ENCODE measurements at regions not wholly inside any gene's neighbourhood (a gene's known extent, or its start where the extent isn't known, plus 50 kb on each side); places are given as distances from the start of the nearest gene placed in this dataset.

GRCh38 chr3:147153830-147154539, 252.4 kb downstream of the ZIC4 start:
- Histone ChIP-seq H3K4me2 (ENCODE audit: low read length) (no peak overlapping the region), H3K14ac (ENCODE audit: low read length) (no peak overlapping the region), H3K23ac (ENCODE audit: low read length) (no peak overlapping the region), H3K36me3 (ENCODE audit: control insufficient read depth in 1 of 2, insufficient read depth in 2 of 2, low read length in 2 of 2) (no peaks in the 10 kb centered on the region), H2AFZ (ENCODE audit: insufficient read depth, low read length, poor library complexity) (no peak overlapping the region), H3K9me3 (ENCODE audit: insufficient read depth, low read depth, low read length) (peaks cover 6% of the 10 kb centered on the region), H3K79me2 (ENCODE audit: control insufficient read depth, insufficient read depth, low read length, poor library complexity) (no peaks in the 10 kb centered on the region), H3K79me1 (ENCODE audit: low read length) (no peaks in the 10 kb centered on the region), H3K18ac (ENCODE audit: low read length) (no peak overlapping the region), H4K8ac (ENCODE audit: low read depth, low read length) (no peak overlapping the region), H3K4me3 (ENCODE audit: low read depth, low read length) (no peak overlapping the region), H2BK120ac (ENCODE audit: insufficient read depth, low read length, poor library complexity) (no peak overlapping the region), H2BK12ac (ENCODE audit: low read length) (no peak overlapping the region), H3K27ac (ENCODE audit: low read depth, low read length) (no peak overlapping the region), H3K4ac (ENCODE audit: low read depth, low read length) (no peak overlapping the region), H4K12ac (ENCODE audit: low read depth, low read length) (no peak overlapping the region), H3K9ac (ENCODE audit: low read length) (no peak overlapping the region), H2AK5ac (ENCODE audit: low read length) (no peak overlapping the region), H4K91ac (ENCODE audit: low read depth, low read length) (no peak overlapping the region), H3K27me3 (ENCODE audit: insufficient read depth, low read length) (no peaks in the 10 kb centered on the region), H2BK5ac (ENCODE audit: low read depth, low read length, poor library complexity) (no peak overlapping the region), H3K4me1 (ENCODE audit: control insufficient read depth in 1 of 2, insufficient read depth in 2 of 2, low read length in 2 of 2) (no peaks in the 10 kb centered on the region)
- DNase-seq: no peak
- no CpG with 5 or more reads among the region's 30 CpGs for WGBS (ENCODE audit: extremely low coverage, insufficient coverage, insufficient read length)

DNA sequence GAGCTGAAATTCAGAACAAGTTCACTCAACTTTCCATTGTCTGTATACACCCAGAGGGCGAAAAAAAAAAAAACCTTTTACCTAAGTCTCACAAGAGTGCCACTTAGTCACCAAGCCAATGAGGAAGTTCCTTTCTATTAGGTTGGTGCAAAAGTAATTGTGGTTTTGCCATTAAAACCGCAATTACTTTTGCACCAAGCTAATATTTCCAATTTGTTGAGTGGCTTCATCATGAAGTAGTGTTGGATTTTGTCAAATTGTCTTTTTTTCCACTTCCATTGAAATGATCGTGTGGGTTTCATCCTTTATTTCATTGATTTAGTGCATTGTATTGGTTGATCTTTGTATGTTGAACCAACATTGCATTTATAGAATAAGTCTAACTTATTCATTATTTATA, 253.9 kb downstream of the ZIC4 start:
- H3K36me3 ChIP-seq (ENCODE audit: control insufficient read depth in 1 of 2, insufficient read depth in 2 of 2, low read length in 2 of 2): no peaks in the 10 kb centered on the region
- no peak overlapping the region for H4K12ac ChIP-seq (ENCODE audit: low read depth, low read length)
- peaks cover 6% of the 10 kb centered on the region for H3K9me3 ChIP-seq (ENCODE audit: insufficient read depth, low read depth, low read length)
- no peak for DNase-seq
- WGBS (ENCODE audit: extremely low coverage, insufficient coverage, insufficient read length): no CpG with 5 or more reads among the region's 3 CpGs
- H3K27me3 ChIP-seq (ENCODE audit: insufficient read depth, low read length): no peaks in the 10 kb centered on the region
- no peak overlapping the region for H3K27ac ChIP-seq (ENCODE audit: low read depth, low read length)
- no peak overlapping the region for H2BK120ac ChIP-seq (ENCODE audit: insufficient read depth, low read length, poor library complexity)
- H3K9ac ChIP-seq (ENCODE audit: low read length): no peak overlapping the region
- H3K18ac ChIP-seq (ENCODE audit: low read length): no peak overlapping the region
- H3K4me2 ChIP-seq (ENCODE audit: low read length): no peak overlapping the region
- H3K79me1 ChIP-seq (ENCODE audit: low read length): no peaks in the 10 kb centered on the region
- H3K23ac ChIP-seq (ENCODE audit: low read length): no peak overlapping the region
- H3K14ac ChIP-seq (ENCODE audit: low read length): no peak overlapping the region
- no peaks in the 10 kb centered on the region for H3K79me2 ChIP-seq (ENCODE audit: control insufficient read depth, insufficient read depth, low read length, poor library complexity)
- no peak overlapping the region for H3K4me3 ChIP-seq (ENCODE audit: low read depth, low read length)
- H4K8ac ChIP-seq (ENCODE audit: low read depth, low read length): no peak overlapping the region
- no peaks in the 10 kb centered on the region for H3K4me1 ChIP-seq (ENCODE audit: control insufficient read depth in 1 of 2, insufficient read depth in 2 of 2, low read length in 2 of 2)
- H2AK5ac ChIP-seq (ENCODE audit: low read length): no peak overlapping the region
- no peak overlapping the region for H2BK12ac ChIP-seq (ENCODE audit: low read length)
- H3K4ac ChIP-seq (ENCODE audit: low read depth, low read length): no peak overlapping the region
- no peak overlapping the region for H2BK5ac ChIP-seq (ENCODE audit: low read depth, low read length, poor library complexity)
- no peak overlapping the region for H2AFZ ChIP-seq (ENCODE audit: insufficient read depth, low read length, poor library complexity)
- no peak overlapping the region for H4K91ac ChIP-seq (ENCODE audit: low read depth, low read length)

DNA sequence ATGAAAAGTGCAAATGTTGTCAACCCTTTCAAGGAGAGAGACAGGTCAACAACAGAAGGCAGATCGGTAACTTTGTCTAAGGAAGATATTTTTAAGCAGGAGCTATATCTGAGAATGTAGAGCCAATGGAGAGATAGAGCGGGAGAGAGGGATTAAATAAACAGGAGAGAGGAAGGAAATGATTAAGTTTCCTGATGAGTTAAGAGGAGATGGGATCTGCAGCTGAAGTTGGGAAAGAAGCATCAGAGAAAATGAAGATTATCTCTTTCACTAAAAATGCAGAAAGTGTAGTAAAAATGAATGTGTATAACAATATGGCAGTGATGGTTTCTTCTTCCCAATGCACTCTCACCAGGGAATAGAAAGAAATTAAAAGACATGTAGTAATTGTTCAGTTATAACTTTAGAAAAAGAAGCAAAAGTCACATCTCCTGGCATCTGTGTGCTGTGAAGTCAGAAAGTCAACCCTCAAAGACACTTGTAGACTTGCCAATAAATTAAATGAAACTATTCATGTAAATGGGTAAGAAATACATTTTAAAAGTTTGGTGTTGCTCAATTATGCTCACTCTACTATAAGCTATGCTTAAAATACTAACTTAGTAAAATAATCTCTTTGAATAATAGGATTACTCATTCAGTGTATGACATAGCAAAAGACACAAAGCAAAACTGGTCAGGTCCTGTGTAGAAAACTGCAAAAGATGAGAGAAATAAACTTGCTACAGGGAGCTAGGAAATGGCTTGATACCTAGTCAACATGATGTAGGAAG, 264.6 kb downstream of the ZIC4 start:
- H3K27ac ChIP-seq (ENCODE audit: low read depth, low read length): no peak overlapping the region
- H3K18ac ChIP-seq (ENCODE audit: low read length): no peak overlapping the region
- H3K36me3 ChIP-seq (ENCODE audit: control insufficient read depth in 1 of 2, insufficient read depth in 2 of 2, low read length in 2 of 2): no peaks in the 10 kb centered on the region
- no peak overlapping the region for H3K4me3 ChIP-seq (ENCODE audit: low read depth, low read length)
- H2BK5ac ChIP-seq (ENCODE audit: low read depth, low read length, poor library complexity): no peak overlapping the region
- H3K23ac ChIP-seq (ENCODE audit: low read length): no peak overlapping the region
- H3K4me1 ChIP-seq (ENCODE audit: control insufficient read depth in 1 of 2, insufficient read depth in 2 of 2, low read length in 2 of 2): no peaks in the 10 kb centered on the region
- no peak overlapping the region for H3K4me2 ChIP-seq (ENCODE audit: low read length)
- no CpG with 5 or more reads among the region's 2 CpGs for WGBS (ENCODE audit: extremely low coverage, insufficient coverage, insufficient read length)
- no peak overlapping the region for H2AFZ ChIP-seq (ENCODE audit: insufficient read depth, low read length, poor library complexity)
- no peaks in the 10 kb centered on the region for H3K79me1 ChIP-seq (ENCODE audit: low read length)
- H2AK5ac ChIP-seq (ENCODE audit: low read length): no peak overlapping the region
- DNase-seq: no peak
- H4K8ac ChIP-seq (ENCODE audit: low read depth, low read length): no peak overlapping the region
- no peak overlapping the region for H3K9ac ChIP-seq (ENCODE audit: low read length)
- no peak overlapping the region for H3K14ac ChIP-seq (ENCODE audit: low read length)
- no peak overlapping the region for H2BK120ac ChIP-seq (ENCODE audit: insufficient read depth, low read length, poor library complexity)
- no peaks in the 10 kb centered on the region for H3K27me3 ChIP-seq (ENCODE audit: insufficient read depth, low read length)
- H4K12ac ChIP-seq (ENCODE audit: low read depth, low read length): no peak overlapping the region
- H3K9me3 ChIP-seq (ENCODE audit: insufficient read depth, low read depth, low read length): no peaks in the 10 kb centered on the region
- H3K79me2 ChIP-seq (ENCODE audit: control insufficient read depth, insufficient read depth, low read length, poor library complexity): no peaks in the 10 kb centered on the region
- no peak overlapping the region for H4K91ac ChIP-seq (ENCODE audit: low read depth, low read length)
- no peak overlapping the region for H2BK12ac ChIP-seq (ENCODE audit: low read length)
- H3K4ac ChIP-seq (ENCODE audit: low read depth, low read length): no peak overlapping the region

DNA sequence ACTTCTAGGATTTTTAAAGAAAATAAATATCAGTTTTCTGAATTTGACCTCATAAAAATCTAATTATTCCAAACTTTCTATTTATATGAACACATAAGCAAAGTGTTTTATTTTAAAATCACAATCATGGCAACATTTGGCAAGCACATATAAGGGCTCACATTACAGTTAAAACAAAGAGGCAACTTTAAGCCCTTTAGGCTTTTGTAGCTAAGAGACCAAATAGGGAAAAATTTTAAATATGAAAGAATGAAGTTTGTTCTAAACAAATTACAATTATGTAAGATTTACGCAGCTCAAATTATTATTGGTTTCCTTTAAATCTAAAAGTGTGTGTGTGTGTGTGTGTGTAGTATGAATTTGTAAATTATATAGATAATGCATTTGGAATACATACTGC, 267.0 kb downstream of the ZIC4 start:
- Histone ChIP-seq H2AK5ac (ENCODE audit: low read length) (no peak overlapping the region), H4K91ac (ENCODE audit: low read depth, low read length) (no peak overlapping the region), H3K4me1 (ENCODE audit: control insufficient read depth in 1 of 2, insufficient read depth in 2 of 2, low read length in 2 of 2) (no peaks in the 10 kb centered on the region), H3K4me3 (ENCODE audit: low read depth, low read length) (no peak overlapping the region), H3K23ac (ENCODE audit: low read length) (no peak overlapping the region), H4K12ac (ENCODE audit: low read depth, low read length) (no peak overlapping the region), H2BK120ac (ENCODE audit: insufficient read depth, low read length, poor library complexity) (no peak overlapping the region), H3K27me3 (ENCODE audit: insufficient read depth, low read length) (no peaks in the 10 kb centered on the region), H2BK5ac (ENCODE audit: low read depth, low read length, poor library complexity) (no peak overlapping the region), H3K36me3 (ENCODE audit: control insufficient read depth in 1 of 2, insufficient read depth in 2 of 2, low read length in 2 of 2) (no peaks in the 10 kb centered on the region), H3K4ac (ENCODE audit: low read depth, low read length) (no peak overlapping the region), H3K9me3 (ENCODE audit: insufficient read depth, low read depth, low read length) (no peaks in the 10 kb centered on the region), H3K14ac (ENCODE audit: low read length) (no peak overlapping the region), H3K79me1 (ENCODE audit: low read length) (no peaks in the 10 kb centered on the region), H3K18ac (ENCODE audit: low read length) (no peak overlapping the region), H3K27ac (ENCODE audit: low read depth, low read length) (no peak overlapping the region), H2BK12ac (ENCODE audit: low read length) (no peak overlapping the region), H3K4me2 (ENCODE audit: low read length) (no peak overlapping the region), H3K79me2 (ENCODE audit: control insufficient read depth, insufficient read depth, low read length, poor library complexity) (no peaks in the 10 kb centered on the region), H4K8ac (ENCODE audit: low read depth, low read length) (no peak overlapping the region), H3K9ac (ENCODE audit: low read length) (no peak overlapping the region), H2AFZ (ENCODE audit: insufficient read depth, low read length, poor library complexity) (no peak overlapping the region)
- no peak for DNase-seq
- no CpG with 5 or more reads among the region's 1 CpG for WGBS (ENCODE audit: extremely low coverage, insufficient coverage, insufficient read length)
